OCI-LY1 (cell line): ENCODE measurements at regions not wholly inside any gene's neighbourhood (a gene's known extent, or its start where the extent isn't known, plus 50 kb on each side); places are given as distances from the start of the nearest gene placed in this dataset.
"Not testable (repeated sequence)": the region's sequence is repeated elsewhere in the genome, so short reads cannot be mapped to it uniquely, and the experiment has no call there.

Experiments
- H2AFZ ChIP-seq: fragments of 200-600 bp; sonication (generic), shearing (Covaris generic); 2 replicates; pipeline ENCODE4 v1.6.0; 2014; ENCODE audit warnings: antibody characterized with exemption, mild to moderate bottlenecking, low read length
- H3F3A ChIP-seq: fragments of 200-600 bp; sonication (generic), shearing (Covaris generic); 2 replicates; pipeline ENCODE4 v1.6.0; 2014; ENCODE audit warnings: mild to moderate bottlenecking, antibody characterized with exemption, low read length, moderate library complexity; ENCODE audit not compliant: insufficient read depth
- H3K27ac ChIP-seq: fragments of 200-600 bp; sonication (generic); 2 replicates; pipeline ENCODE4 v1.5.1; 2014; ENCODE audit warnings: low read length, mixed run types, mild to moderate bottlenecking, low read depth; ENCODE audit not compliant: poor library complexity, severe bottlenecking
- H3K27me3 ChIP-seq: fragments of 200-600 bp; sonication (generic); 2 replicates; pipeline ENCODE4 v1.6.0; 2014; ENCODE audit warnings: antibody characterized with exemption, mild to moderate bottlenecking, low read length, moderate library complexity; ENCODE audit not compliant: insufficient read depth
- H3K36me3 ChIP-seq: fragments of 200-600 bp; sonication (generic); 2 replicates; pipeline ENCODE4 v1.6.1; 2014; ENCODE audit warnings: mild to moderate bottlenecking, antibody characterized with exemption, low read length, moderate library complexity, mixed read lengths; ENCODE audit not compliant: insufficient read depth
- H3K4me1 ChIP-seq: fragments of 200-600 bp; sonication (generic); 2 replicates; pipeline ENCODE4 v1.5.1; 2014; ENCODE audit warnings: mild to moderate bottlenecking, low read length, moderate library complexity; ENCODE audit not compliant: insufficient read depth, severe bottlenecking
- H3K4me2 ChIP-seq: fragments of 200-600 bp; sonication (generic), shearing (Covaris generic); 2 replicates; pipeline ENCODE4 v1.6.1; 2014; ENCODE audit warnings: low read length
- H3K4me3 ChIP-seq: fragments of 200-600 bp; sonication (generic); 2 replicates; pipeline ENCODE4 v1.5.1; 2014; ENCODE audit warnings: low read length, low read depth, mild to moderate bottlenecking, mixed read lengths; ENCODE audit not compliant: poor library complexity, severe bottlenecking
- H3K79me2 ChIP-seq: fragments of 200-600 bp; shearing (Covaris generic); 2 replicates; pipeline ENCODE4 v1.6.1; 2016; ENCODE audit warnings: mixed run types, low read length, mixed read lengths; ENCODE audit not compliant: insufficient read depth
- H3K9ac ChIP-seq: fragments of 200-600 bp; sonication (generic), shearing (Covaris generic); 2 replicates; pipeline ENCODE4 v1.6.1; 2014; ENCODE audit warnings: mild to moderate bottlenecking, low read length, mixed read lengths
- H3K9me2 ChIP-seq: fragments of 200-600 bp; sonication (generic), shearing (Covaris generic); 2 replicates; pipeline ENCODE4 v1.6.1; 2014; ENCODE audit warnings: low read depth, mild to moderate bottlenecking, low read length, mixed read lengths
- H3K9me3 ChIP-seq: fragments of 200-600 bp; shearing (Covaris generic); 2 replicates; pipeline ENCODE4 v1.6.1; 2014; ENCODE audit warnings: low read length, mixed read lengths
- H4K20me1 ChIP-seq: fragments of 200-600 bp; sonication (generic), shearing (Covaris generic); 2 replicates; pipeline ENCODE4 v1.6.0; 2016; ENCODE audit warnings: mild to moderate bottlenecking, low read length; ENCODE audit not compliant: insufficient read depth
- CTCF ChIP-seq: fragments of 200-600 bp; sonication (generic), shearing (Covaris generic); IDR thresholded peaks from 2 replicates; pipeline ENCODE4 v1.5.1; 2017; ENCODE audit warnings: mild to moderate bottlenecking, antibody characterized with exemption, low read length, moderate library complexity, mixed read lengths
- EZH2 ChIP-seq: fragments of 200-600 bp; sonication (generic), shearing (Covaris generic); IDR thresholded peaks from 2 replicates; pipeline ENCODE4 v1.8.0; 2017; ENCODE audit warnings: borderline replicate concordance, mixed run types, mild to moderate bottlenecking, antibody characterized with exemption, low read length, moderate library complexity, mixed read lengths

- Histone ChIP-seq H3K79me2 (no peaks in the 10 kb centered on the region), H3K9me3 (no peaks in the 10 kb centered on the region), H3K9me2 (no peaks in the 10 kb centered on the region), H4K20me1 (no peaks in the 10 kb centered on the region), H3K4me1 (no peaks in the 10 kb centered on the region), H3K4me3 (no peak overlapping the region), H3K9ac (no peak overlapping the region), H3K27ac (no peak overlapping the region), H3K4me2 (no peak overlapping the region), H3K36me3 (no peaks in the 10 kb centered on the region), H2AFZ (no peak overlapping the region), H3K27me3 (no peaks in the 10 kb centered on the region), H3F3A (no peaks in the 10 kb centered on the region)
- TF ChIP-seq EZH2 (no peak), CTCF (no peak)
Observed at GRCh38 chr5:82720213-82721086, 356.7 kb downstream of the TMEM167A start.

- Histone ChIP-seq H3K4me3 (no peak overlapping the region), H3K27ac (no peak overlapping the region), H3F3A (no peaks in the 10 kb centered on the region), H3K4me2 (no peak overlapping the region), H3K9me3 (no peaks in the 10 kb centered on the region), H3K27me3 (no peaks in the 10 kb centered on the region), H2AFZ (no peak overlapping the region), H4K20me1 (no peaks in the 10 kb centered on the region), H3K9me2 (no peaks in the 10 kb centered on the region), H3K36me3 (no peaks in the 10 kb centered on the region), H3K9ac (no peak overlapping the region), H3K79me2 (no peaks in the 10 kb centered on the region), H3K4me1 (no peaks in the 10 kb centered on the region)
- no peak for TF ChIP-seq EZH2
- TF ChIP-seq CTCF, result no peak
Observed at GRCh38 chr5:82719368-82719767, 357.8 kb downstream of the TMEM167A start.

- no peaks in the 10 kb centered on the region for H3K36me3 ChIP-seq
- H3K9ac ChIP-seq, result no peak overlapping the region
- H3K9me3 ChIP-seq, result no peaks in the 10 kb centered on the region
- H3K9me2 ChIP-seq, result no peaks in the 10 kb centered on the region
- no peak overlapping the region for H2AFZ ChIP-seq
- no peak overlapping the region for H3K4me3 ChIP-seq
- no peaks in the 10 kb centered on the region for H3K4me1 ChIP-seq
- H4K20me1 ChIP-seq, result no peaks in the 10 kb centered on the region
- H3K27me3 ChIP-seq, result no peaks in the 10 kb centered on the region
- no peak overlapping the region for H3K27ac ChIP-seq
- H3K79me2 ChIP-seq, result no peaks in the 10 kb centered on the region
- H3F3A ChIP-seq, result no peaks in the 10 kb centered on the region
- TF ChIP-seq EZH2, result no peak
- TF ChIP-seq CTCF, result no peak
- no peak overlapping the region for H3K4me2 ChIP-seq
Observed at GRCh38 chr5:82717738-82718137, 359.5 kb downstream of the TMEM167A start.

GRCh38 chr5:82714732-82715131 is 362.5 kb downstream of the TMEM167A start:
- not testable (repeated sequence) for H3K9me2 ChIP-seq, H3K27ac ChIP-seq, H2AFZ ChIP-seq, H3K27me3 ChIP-seq, H3K4me3 ChIP-seq, H3K4me1 ChIP-seq, H3F3A ChIP-seq, H3K79me2 ChIP-seq, H3K4me2 ChIP-seq, H3K9ac ChIP-seq, H4K20me1 ChIP-seq, H3K9me3 ChIP-seq, H3K36me3 ChIP-seq
